ENCODE measurements at regions not wholly inside any gene's neighbourhood (a gene's known extent, or its start where the extent isn't known, plus 50 kb on each side); places are given as distances from the start of the nearest gene placed in this dataset.

DNA sequence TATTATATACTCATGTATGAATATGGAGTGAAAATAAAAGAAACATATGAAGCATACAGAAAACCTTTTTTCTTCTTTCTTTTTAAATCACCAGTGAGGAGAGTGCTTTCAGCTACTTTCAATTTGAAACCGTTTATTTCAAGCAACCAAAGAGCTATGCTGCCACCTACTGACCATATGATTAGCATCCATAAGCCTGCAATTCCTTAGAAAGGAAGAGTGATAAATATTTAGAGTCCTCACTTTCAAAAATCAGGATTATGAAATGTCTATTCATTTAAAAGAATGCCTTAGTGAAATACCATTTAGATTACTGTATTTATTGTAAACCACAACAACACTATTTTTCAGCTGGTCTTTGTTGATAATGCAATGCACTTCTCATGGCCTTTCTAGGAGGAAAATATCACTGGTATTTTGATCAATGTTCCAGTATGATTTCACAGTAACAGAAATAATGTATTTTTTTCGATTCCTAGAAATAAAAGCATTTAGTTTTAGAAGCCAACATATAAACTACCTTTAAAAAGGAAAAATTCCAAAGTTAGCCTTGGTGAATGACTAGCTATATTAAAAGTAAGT is 667.6 kb downstream of the PCDH18 start:
- TF ChIP-seq, protein P1, sequence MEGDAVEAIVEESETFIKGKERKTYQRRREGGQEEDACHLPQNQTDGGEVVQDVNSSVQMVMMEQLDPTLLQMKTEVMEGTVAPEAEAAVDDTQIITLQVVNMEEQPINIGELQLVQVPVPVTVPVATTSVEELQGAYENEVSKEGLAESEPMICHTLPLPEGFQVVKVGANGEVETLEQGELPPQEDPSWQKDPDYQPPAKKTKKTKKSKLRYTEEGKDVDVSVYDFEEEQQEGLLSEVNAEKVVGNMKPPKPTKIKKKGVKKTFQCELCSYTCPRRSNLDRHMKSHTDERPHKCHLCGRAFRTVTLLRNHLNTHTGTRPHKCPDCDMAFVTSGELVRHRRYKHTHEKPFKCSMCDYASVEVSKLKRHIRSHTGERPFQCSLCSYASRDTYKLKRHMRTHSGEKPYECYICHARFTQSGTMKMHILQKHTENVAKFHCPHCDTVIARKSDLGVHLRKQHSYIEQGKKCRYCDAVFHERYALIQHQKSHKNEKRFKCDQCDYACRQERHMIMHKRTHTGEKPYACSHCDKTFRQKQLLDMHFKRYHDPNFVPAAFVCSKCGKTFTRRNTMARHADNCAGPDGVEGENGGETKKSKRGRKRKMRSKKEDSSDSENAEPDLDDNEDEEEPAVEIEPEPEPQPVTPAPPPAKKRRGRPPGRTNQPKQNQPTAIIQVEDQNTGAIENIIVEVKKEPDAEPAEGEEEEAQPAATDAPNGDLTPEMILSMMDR (conservative IDR thresholded peaks at IDR 0.05; ENCODE audit: low read depth, low read length): peak; percentile 72
- no peak overlapping the region for H3K4me3 ChIP-seq (ENCODE audit: low read length)
- peak; percentile 46 for DNase-seq (ENCODE audit: low read depth)

- TF ChIP-seq, protein P1 (conservative IDR thresholded peaks at IDR 0.05; ENCODE audit: low read depth, low read length): no peak
- DNase-seq (ENCODE audit: low read depth): no peak
- no peak overlapping the region for H3K4me3 ChIP-seq (ENCODE audit: low read length)
Observed at GRCh38 chr4:136863756-136864155, 668.5 kb downstream of the PCDH18 start.

DNA sequence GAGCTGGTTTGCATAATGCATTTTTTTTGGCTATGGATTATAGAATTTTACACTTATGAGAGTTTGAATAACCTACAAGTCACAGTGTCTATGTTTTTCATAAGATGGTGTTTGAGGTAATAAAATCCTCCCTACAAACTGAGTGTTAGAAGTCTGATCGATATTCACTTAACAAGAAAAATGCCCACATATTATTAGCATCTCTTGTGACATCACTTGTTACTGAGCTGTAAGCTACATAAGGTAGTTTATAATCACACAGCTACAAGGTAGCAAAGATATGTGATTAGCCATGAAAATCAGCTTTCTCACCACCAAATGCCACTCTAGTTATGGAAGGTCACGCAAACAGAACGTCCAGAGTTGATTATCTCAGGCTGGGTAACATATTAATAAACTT is 669.6 kb downstream of the PCDH18 start:
- H3K4me3 ChIP-seq (ENCODE audit: low read length): no peak overlapping the region
- DNase-seq (ENCODE audit: low read depth): no peak
- TF ChIP-seq, protein P1 (conservative IDR thresholded peaks at IDR 0.05; ENCODE audit: low read depth, low read length): no peak

DNA sequence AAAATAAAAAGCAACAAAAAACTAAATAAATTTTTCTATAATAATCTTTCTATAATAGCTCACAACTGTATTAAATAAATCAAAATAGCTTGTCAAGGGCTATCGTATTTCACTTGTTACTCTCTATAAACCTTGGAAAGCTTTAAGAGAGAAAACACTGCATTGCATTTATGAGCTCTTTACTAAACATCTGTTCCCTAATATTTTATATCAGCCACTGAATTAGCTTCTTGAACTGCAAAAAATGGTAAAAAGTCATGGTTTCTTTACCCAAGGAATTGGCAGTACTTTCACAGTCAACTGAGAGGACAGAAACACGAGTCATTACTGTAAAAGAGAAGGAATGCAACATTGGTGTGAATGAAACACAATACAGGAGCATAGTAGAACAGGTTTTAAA is 671.2 kb downstream of the PCDH18 start:
- TF ChIP-seq, protein P1 (conservative IDR thresholded peaks at IDR 0.05; ENCODE audit: low read depth, low read length): no peak
- no peak for DNase-seq (ENCODE audit: low read depth)
- H3K4me3 ChIP-seq (ENCODE audit: low read length): no peak overlapping the region

GRCh38 chr4:136858903-136859302 is 673.4 kb downstream of the PCDH18 start:
- TF ChIP-seq, protein P1 (conservative IDR thresholded peaks at IDR 0.05; ENCODE audit: low read depth, low read length): no peak
- DNase-seq (ENCODE audit: low read depth): no peak
- no peak overlapping the region for H3K4me3 ChIP-seq (ENCODE audit: low read length)

GRCh38 chr4:136855886-136856285 is 676.4 kb downstream of the PCDH18 start:
- TF ChIP-seq, protein P1 (conservative IDR thresholded peaks at IDR 0.05; ENCODE audit: low read depth, low read length): no peak
- no peak for DNase-seq (ENCODE audit: low read depth)
- H3K4me3 ChIP-seq (ENCODE audit: low read length): no peak overlapping the region

DNA sequence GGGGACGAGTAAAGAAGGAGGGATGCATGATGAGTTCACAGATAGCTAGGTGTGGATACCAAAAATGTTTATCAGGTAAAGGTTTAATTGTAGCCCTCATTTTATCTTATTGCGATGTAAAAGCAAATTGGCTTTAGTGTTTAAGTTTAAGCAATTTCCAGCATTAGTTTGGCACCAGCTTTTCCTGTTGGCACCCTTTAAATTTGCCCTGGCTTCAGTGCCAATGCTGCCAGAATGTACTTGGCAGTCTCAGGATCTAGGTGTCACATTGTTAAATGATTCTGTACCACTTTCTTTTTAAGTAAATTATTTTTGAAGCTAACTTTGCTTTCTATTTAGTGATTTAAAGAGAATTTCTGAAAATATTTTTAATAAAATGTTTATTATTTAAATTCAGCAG is 681.8 kb downstream of the PCDH18 start:
- DNase-seq (ENCODE audit: low read depth): no peak
- TF ChIP-seq, protein P1 (conservative IDR thresholded peaks at IDR 0.05; ENCODE audit: low read depth, low read length): no peak
- H3K4me3 ChIP-seq (ENCODE audit: low read length): no peak overlapping the region
